ENCODE measurements at regions not wholly inside any gene's neighbourhood (a gene's known extent, or its start where the extent isn't known, plus 50 kb on each side); places are given as distances from the start of the nearest gene placed in this dataset.

DNA sequence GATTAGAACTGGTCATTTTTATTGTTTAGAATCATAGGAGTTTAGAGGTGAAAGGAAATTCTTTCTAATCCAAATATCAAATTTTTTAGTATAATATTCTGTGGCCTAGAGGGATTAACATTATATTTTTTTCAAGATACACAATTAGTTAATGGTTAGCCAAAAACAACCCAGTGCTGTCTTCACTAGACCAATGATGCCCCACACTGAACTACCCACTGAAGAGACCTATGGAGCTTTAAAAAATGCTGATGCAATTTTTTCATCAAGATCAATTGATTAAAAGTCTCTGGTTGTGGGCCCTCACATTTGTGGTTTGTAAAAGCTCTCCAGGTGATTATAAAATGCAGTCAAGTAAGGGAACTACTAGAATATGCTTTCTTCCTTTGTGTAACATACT, 274.1 kb upstream of the C9orf72 start:
- Histone ChIP-seq H4K20me1 (ENCODE audit: insufficient read depth) (no peaks in the 10 kb centered on the region), H3K36me3 (ENCODE audit: control insufficient read depth in 1 of 2, insufficient read depth in 2 of 2, low read length in 2 of 2) (no peaks in the 10 kb centered on the region), H3K4me1 (ENCODE audit: control insufficient read depth in 1 of 2, insufficient read depth in 2 of 2, low read length in 2 of 2) (no peaks in the 10 kb centered on the region), H3K4me2 (ENCODE audit: low read length) (no peak overlapping the region), H3K4me3 (replicated peaks in 1 of 2; ENCODE audit: low read depth in 1 of 2, low read length in 2 of 2) (no peak overlapping the region), H2AFZ (ENCODE audit: low read depth, low read length, poor library complexity, severe bottlenecking) (no peak overlapping the region), H3K27me3 (ENCODE audit: insufficient read depth, low read length) (0 out of 2 replicates have a peak, but pooled peaks cover 6% of the 10 kb centered on the region), H3K9ac (ENCODE audit: low read length) (no peak overlapping the region), H3K79me2 (ENCODE audit: insufficient read depth, low read length) (no peaks in the 10 kb centered on the region), H3K27ac (ENCODE audit: low read depth, low read length) (no peak overlapping the region), H3K9me2 (ENCODE audit: insufficient read depth) (no peaks in the 10 kb centered on the region), H3K9me3 (ENCODE audit: control insufficient read depth in 1 of 2, insufficient read depth in 1 of 2, low read depth in 1 of 2, low read length in 2 of 2) (no peaks in the 10 kb centered on the region)
- intact Hi-C loops (cut with micrococcal nuclease), result loop anchor here (10.0 kb wide), 1 partner anchor 47 kb away; no protein-coding TSS in a partner anchor
- TF ChIP-seq REST (IDR thresholded peaks at IDR 0.05; ENCODE audit: low read depth) (no peak), EZH2 (IDR thresholded peaks at IDR 0.05) (no peak), SIN3A (IDR thresholded peaks at IDR 0.05; ENCODE audit: low read depth) (no peak), ZNF274 (IDR thresholded peaks at IDR 0.05; ENCODE audit: low read depth, low read length) (no peak), CEBPB (IDR thresholded peaks at IDR 0.05; ENCODE audit: low read depth) (no peak), ELF1 (IDR thresholded peaks at IDR 0.05; ENCODE audit: borderline replicate concordance, low read depth) (no peak), TCF7L2 (IDR thresholded peaks at IDR 0.05; ENCODE audit: borderline replicate concordance, extremely low read depth, insufficient read depth, insufficient read length) (no peak), FOSL1 (IDR thresholded peaks at IDR 0.05; ENCODE audit: low read depth) (no peak), ZFX (IDR thresholded peaks at IDR 0.05) (no peak), CBX3 (IDR thresholded peaks at IDR 0.05; ENCODE audit: low read depth) (no peak), EGR1 (IDR thresholded peaks at IDR 0.05; ENCODE audit: low read depth) (no peak), EZH2phosphoT487 (IDR thresholded peaks at IDR 0.05; ENCODE audit: borderline replicate concordance) (no peak), JUND (IDR thresholded peaks at IDR 0.05) (no peak), POLR2A (IDR thresholded peaks at IDR 0.05; ENCODE audit: borderline replicate concordance, extremely low read depth, insufficient read depth, insufficient read length) (no peak)
- TF ChIP-seq, protein P1, sequence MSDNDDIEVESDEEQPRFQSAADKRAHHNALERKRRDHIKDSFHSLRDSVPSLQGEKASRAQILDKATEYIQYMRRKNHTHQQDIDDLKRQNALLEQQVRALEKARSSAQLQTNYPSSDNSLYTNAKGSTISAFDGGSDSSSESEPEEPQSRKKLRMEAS (IDR thresholded peaks at IDR 0.05), result no peak
- TF ChIP-seq, protein P2, sequence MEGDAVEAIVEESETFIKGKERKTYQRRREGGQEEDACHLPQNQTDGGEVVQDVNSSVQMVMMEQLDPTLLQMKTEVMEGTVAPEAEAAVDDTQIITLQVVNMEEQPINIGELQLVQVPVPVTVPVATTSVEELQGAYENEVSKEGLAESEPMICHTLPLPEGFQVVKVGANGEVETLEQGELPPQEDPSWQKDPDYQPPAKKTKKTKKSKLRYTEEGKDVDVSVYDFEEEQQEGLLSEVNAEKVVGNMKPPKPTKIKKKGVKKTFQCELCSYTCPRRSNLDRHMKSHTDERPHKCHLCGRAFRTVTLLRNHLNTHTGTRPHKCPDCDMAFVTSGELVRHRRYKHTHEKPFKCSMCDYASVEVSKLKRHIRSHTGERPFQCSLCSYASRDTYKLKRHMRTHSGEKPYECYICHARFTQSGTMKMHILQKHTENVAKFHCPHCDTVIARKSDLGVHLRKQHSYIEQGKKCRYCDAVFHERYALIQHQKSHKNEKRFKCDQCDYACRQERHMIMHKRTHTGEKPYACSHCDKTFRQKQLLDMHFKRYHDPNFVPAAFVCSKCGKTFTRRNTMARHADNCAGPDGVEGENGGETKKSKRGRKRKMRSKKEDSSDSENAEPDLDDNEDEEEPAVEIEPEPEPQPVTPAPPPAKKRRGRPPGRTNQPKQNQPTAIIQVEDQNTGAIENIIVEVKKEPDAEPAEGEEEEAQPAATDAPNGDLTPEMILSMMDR (IDR thresholded peaks at IDR 0.05 in 2 of 3, conservative IDR thresholded peaks at IDR 0.05 in 1 of 3; ENCODE audit: borderline replicate concordance in 1 of 3, insufficient read depth in 1 of 3, low read depth in 2 of 3, low read length in 2 of 3), result no peak
- TF ChIP-seq, protein P3, sequence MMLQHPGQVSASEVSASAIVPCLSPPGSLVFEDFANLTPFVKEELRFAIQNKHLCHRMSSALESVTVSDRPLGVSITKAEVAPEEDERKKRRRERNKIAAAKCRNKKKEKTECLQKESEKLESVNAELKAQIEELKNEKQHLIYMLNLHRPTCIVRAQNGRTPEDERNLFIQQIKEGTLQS (IDR thresholded peaks at IDR 0.05), result no peak
- BruUV-seq (replicated peaks), result no TSS peak
- CTCF ChIA-PET, result no interaction called here
- DNase-seq (ENCODE audit: low read depth, low spot score) (no peak), ATAC-seq (no peak)
- POLR2A ChIA-PET, result no interaction called here
- RAD21 ChIA-PET (ENCODE audit: low non-redundant PET in 1 of 2, low total read pairs in 2 of 2, uncharacterized antibody in 2 of 2, unreplicated experiment in 2 of 2), result no interaction called here
